ENCODE measurements at regions not wholly inside any gene's neighbourhood (a gene's known extent, or its start where the extent isn't known, plus 50 kb on each side); places are given as distances from the start of the nearest gene placed in this dataset.
"Not testable (repeated sequence)": the region's sequence is repeated elsewhere in the genome, so short reads cannot be mapped to it uniquely, and the experiment has no call there.

GRCh38 chrX:106484233-106484632 lies 127.5 kb upstream of the RADX start:
- no peak for TF ChIP-seq JUND (IDR thresholded peaks at IDR 0.05; ENCODE audit: low read depth)
- in situ Hi-C loops (cut with HindIII; ENCODE audit: low pct_unique_long_range_greater_than_20kb, low sequenced_read_pairs), result no loop called here
- no peak for DNase-seq (ENCODE audit: low read depth in 1 of 2, low spot score in 1 of 2)

GRCh38 chrX:106493210-106493816 lies 118.5 kb upstream of the RADX start:
- in situ Hi-C loops (cut with HindIII; ENCODE audit: low pct_unique_long_range_greater_than_20kb, low sequenced_read_pairs); DNase-seq (ENCODE audit: low read depth in 1 of 2, low spot score in 1 of 2): not testable (repeated sequence)

GRCh38 chrX:106499473-106499872 lies 112.3 kb upstream of the RADX start:
- DNase-seq (ENCODE audit: low read depth in 1 of 2, low spot score in 1 of 2), result no peak
- in situ Hi-C loops (cut with HindIII; ENCODE audit: low pct_unique_long_range_greater_than_20kb, low sequenced_read_pairs), result no loop called here
- TF ChIP-seq JUND (IDR thresholded peaks at IDR 0.05; ENCODE audit: low read depth), result no peak

- in situ Hi-C loops (cut with HindIII; ENCODE audit: low pct_unique_long_range_greater_than_20kb, low sequenced_read_pairs), result no loop called here
- no peak for DNase-seq (ENCODE audit: low read depth in 1 of 2, low spot score in 1 of 2)
- no peak for TF ChIP-seq JUND (IDR thresholded peaks at IDR 0.05; ENCODE audit: low read depth)
Observed at GRCh38 chrX:106510713-106511403, 100.9 kb upstream of the RADX start.
